Renal cortex interstitium (tissue), 11 donors: ENCODE measurements at regions not wholly inside any gene's neighbourhood (a gene's known extent, or its start where the extent isn't known, plus 50 kb on each side); places are given as distances from the start of the nearest gene placed in this dataset.
A peak's percentile ranks its signal among the peaks of the same experiment; 100 is the strongest.

Experiments used
- DNase-seq, 11 donors: peaks; one replicate each; pipeline ENCODE4 v3.0.0-alpha.2; 2013; ENCODE audit warnings: low read depth in 9 of 11, low spot score in 4 of 11; ENCODE audit errors: extremely low read depth in 1 of 11

DNA sequence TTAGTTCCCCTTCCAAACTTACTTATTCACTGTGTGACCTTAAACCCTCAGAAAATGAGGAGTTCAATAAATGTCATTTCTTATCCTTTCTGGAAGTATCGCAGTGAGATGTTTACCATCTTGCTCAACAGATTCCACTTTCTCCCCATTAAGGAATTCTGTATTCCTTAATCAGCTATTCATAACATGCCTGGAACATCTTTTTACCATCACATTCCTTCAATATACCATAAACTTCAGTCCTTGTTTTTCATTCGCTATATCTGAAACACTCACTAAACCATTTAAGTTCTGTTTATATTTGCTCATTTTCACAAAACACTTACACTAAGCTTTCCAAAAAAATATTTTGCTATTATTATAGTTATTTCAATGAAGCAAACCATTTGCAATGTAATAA, 1158.6 kb downstream of the CDH12 start:
- DNase-seq = no peak

DNA sequence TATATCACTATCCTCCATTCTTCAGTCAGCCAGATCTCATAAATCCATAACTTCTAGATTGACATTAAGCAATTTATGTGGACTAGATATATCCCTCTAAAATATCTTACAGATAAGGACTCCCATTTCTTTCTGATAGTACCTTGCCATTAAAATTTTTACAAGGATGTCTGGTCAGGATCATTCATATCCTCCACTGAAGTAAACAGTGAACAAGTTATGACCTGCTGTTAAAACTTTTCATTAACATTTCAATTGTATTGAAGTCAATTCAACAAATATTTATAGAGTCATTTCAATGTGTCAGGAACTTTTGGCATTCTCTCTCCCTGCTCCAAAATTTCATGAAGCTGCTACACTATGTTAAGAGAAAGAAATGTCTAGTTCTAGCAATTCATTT, 1159.6 kb downstream of the CDH12 start:
- no peak for DNase-seq

GRCh38 chr5:21689587-21689986, 1163.6 kb downstream of the CDH12 start:
- DNase-seq = peak in 1 of 11 donors; percentile 12

GRCh38 chr5:21688655-21689054, 1164.5 kb downstream of the CDH12 start:
- DNase-seq = no peak

DNA sequence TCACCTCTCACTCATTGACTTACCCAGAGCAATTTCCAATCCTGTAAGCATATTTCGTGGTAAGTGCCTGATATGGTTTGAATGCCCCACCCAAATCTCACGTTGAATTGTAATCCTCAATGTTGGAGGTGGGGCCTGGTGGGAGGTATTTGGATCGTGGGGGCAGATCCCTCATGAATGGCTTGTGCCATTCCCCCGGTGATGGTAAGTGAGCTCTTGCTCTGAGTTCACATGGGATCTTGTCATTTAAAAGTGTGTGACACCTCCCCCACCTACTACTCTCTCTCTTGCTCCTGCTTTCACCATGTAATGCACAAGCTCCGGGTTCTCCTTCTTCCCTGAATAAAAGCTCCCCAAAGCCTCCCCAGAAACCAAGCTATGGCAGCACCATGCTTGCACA, 1165.5 kb downstream of the CDH12 start:
- DNase-seq = no peak

GRCh38 chr5:21686706-21687105, 1166.4 kb downstream of the CDH12 start:
- no peak for DNase-seq

DNA sequence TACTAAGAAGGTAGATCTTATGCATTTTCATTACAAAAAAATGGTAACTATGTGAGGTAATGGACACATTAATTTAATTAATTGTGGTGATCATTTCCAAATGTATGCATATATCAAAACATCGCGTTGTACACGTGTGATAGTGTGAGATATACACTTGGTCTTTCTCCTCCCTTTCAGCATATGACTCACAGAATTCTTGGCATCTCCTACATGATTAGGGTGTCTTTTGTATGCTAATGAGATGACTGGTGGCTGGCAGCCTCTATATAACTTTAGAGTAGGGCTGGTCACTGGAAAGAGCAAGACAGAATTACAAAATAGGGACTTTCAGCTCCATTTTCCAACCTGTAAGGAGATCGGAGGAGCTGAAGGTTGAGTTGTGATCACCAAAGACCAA, 1167.6 kb downstream of the CDH12 start:
- no peak for DNase-seq

DNA sequence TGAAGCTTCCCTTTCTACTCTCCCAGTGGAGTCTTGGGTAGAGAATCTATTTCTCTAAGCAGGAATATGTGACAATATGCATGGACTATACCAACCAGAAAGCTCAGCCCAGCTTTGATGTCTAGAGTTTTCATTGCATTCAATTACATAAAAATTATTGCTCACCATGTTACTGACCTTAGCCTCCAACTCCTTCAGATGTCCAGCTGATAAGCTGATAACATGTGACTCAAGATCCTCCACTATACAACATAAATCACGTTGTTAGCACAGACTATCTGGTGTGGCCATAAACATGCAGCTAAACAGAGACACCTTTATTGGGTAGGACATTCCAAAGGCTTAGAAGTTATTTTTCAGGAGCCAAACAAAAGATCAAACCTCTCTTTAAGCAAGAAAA, 1168.2 kb downstream of the CDH12 start:
- DNase-seq = no peak

- DNase-seq = no peak
Measured at GRCh38 chr5:21681911-21682310, 1171.2 kb downstream of the CDH12 start.

GRCh38 chr5:21680641-21681040, 1172.5 kb downstream of the CDH12 start:
- no peak for DNase-seq

DNA sequence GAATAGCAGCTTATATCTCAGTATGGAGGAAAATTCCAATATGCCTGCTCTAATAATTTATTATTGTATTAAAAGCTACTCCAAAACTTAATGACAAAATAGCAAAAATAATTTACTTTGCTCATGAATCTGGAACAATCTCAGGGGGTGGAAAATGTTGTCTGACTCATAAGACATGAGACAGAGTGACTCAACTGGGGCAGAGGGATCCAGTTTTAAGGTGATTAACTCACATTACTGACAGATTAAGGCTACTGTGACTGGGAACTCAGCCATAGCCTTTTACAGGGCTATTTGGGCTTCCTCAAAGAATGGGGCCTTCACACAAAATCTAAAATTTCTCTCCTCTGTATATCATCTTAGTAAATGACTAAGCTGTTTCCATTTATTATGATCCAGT, 1172.9 kb downstream of the CDH12 start:
- DNase-seq = no peak

- no peak for DNase-seq
Measured at GRCh38 chr5:21678526-21678925, 1174.6 kb downstream of the CDH12 start.

DNA sequence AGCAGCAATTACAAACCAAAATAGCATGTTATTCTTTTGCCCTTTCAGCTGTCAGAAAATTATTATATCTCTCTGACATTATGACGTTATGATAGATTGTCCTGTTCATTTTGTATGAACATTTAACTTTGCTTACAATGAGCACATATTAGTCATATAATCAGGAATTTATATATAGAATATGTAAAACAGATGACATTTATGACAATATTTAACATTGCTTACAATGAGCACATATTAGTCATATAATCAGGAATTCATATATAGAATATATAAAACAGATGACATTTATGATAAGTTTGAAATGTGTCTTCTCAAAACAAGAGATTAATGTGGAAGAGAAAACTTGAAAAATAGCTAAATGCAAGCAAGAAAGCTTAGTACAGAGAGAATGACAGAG, 1180.2 kb downstream of the CDH12 start:
- no peak for DNase-seq

GRCh38 chr5:21672360-21672759, 1180.8 kb downstream of the CDH12 start:
- no peak for DNase-seq

GRCh38 chr5:21665524-21665923, 1187.6 kb downstream of the CDH12 start:
- DNase-seq = no peak

DNA sequence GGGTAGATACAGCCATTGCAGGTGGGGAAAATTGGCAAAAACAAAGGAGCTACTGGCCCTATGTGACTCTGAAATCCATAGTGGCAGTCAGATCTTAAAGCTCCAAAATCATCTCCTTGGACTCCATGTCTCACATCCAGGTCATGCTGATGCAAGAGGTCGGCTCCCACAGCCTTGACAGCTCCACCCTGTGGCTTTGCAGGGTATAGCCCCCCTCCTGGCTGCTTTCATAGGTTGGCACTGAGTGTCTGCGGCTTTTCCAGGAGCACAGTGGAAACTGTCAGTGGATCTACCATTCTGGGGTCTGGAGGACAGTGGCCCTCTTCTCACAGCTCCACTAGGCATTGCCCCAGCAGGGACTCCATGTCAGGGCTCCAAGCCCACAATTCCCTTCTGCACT, 1190.1 kb downstream of the CDH12 start:
- no peak for DNase-seq

- no peak for DNase-seq
Measured at GRCh38 chr5:21661184-21661583, 1192.0 kb downstream of the CDH12 start.

- peak in 9 of 11 donors; percentile 3 to 61 (median 32) for DNase-seq
Measured at GRCh38 chr5:21654556-21654955, 1198.6 kb downstream of the CDH12 start.

- no peak for DNase-seq
Measured at GRCh38 chr5:21649969-21650368, 1203.2 kb downstream of the CDH12 start.

- no peak for DNase-seq
Measured at GRCh38 chr5:21646469-21646868, 1206.7 kb downstream of the CDH12 start.

- no peak for DNase-seq
Measured at GRCh38 chr5:21644032-21644431, 1209.1 kb downstream of the CDH12 start.

DNA sequence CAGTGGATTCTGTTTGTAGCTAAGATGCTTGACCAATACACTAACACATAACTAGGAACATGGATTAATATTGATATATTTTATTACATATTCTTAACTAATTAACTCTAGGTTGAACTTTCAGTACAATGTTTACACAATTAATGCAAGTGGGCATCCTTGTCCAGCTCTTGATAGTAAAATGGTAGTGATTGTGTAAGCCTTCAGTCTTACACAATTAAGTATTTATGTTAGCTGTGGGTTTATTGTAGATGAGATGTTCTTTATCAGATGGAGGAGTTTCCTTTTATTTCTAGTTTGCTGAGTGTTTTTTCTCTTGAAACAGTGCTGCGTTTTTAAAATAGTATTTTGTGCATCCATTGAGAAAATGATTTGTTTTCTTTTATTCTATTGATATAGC, 1210.8 kb downstream of the CDH12 start:
- no peak for DNase-seq
